G401.6 (cell line): ENCODE measurements at regions not wholly inside any gene's neighbourhood (a gene's known extent, or its start where the extent isn't known, plus 50 kb on each side); places are given as distances from the start of the nearest gene placed in this dataset.
"Not testable (repeated sequence)": the region's sequence is repeated elsewhere in the genome, so short reads cannot be mapped to it uniquely, and the experiment has no call there.

Experiments used
- FAIRE-seq: peaks from 2 replicates; lab custom pipeline; 2012; peaks lifted over from hg19 to GRCh38; lab: Jason Lieb, UNC

DNA sequence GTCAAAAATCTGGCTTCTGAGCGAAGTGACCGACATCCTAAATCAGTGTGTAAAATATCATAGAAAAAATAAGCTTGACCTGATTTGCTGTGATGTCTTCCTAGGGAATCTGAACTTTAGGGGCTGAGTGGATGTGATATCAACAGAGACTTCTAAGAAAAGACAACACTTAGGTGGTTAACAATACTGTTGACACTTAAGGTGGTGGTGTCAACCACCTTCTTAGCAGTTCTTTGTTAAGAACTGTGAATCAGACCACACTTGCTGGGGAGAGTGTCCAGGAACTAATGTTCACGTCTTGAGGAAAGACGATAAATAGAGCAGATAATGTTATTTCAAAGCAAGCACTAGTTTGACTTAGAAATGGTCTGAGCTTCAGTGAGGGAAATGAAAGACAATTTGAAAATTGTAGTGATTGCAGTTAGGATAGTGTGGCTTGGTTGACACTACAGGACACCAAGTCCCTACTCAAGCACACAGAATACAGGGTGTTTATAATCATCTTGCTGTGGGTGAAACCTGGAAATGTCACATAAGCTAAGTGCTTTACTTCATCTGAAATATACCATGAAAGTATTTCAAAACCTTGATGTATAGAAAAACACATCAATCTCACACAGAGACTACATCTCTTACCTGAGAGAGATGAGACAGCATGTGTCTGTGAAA lies 1936.5 kb downstream of the PCDH9 start:
- no peak for FAIRE-seq

DNA sequence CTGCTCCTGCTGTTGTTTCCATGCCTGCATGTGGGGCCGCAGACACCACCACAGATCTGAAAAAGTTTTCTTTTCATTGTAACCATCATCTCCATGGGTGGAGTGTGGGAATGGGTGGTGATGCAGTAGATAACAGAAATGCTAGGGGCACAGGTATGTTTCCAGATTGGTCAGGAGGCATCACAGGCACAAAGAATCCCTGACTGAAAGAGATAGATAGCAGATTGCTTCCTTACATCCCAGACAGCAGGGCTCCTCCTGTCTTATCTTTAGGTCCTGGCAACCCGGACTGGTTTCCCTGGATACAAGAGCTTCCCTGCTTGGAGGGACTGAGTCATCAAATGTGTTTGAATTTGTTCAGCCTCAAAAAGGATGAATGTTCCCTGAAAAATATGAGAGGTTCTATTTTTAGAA lies 1937.6 kb downstream of the PCDH9 start:
- FAIRE-seq, result no peak

DNA sequence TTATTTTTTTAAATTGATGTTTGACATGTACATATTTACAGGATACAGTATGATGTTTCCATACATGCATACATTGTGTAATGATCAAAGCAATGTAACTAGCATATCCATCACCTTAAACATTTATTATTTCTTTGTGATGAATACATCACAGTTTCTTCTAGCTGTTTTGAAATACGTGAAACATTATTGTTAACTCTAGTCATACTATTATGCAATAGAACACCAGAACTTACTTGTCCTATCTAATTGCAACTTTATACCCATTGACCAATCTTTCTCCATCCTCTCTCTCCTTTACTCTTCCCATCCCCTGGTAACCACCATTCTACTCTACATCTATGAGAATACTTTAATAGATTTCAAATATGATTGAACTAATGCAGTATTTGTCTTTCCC lies 1942.7 kb downstream of the PCDH9 start:
- FAIRE-seq, result peak; percentile 52

DNA sequence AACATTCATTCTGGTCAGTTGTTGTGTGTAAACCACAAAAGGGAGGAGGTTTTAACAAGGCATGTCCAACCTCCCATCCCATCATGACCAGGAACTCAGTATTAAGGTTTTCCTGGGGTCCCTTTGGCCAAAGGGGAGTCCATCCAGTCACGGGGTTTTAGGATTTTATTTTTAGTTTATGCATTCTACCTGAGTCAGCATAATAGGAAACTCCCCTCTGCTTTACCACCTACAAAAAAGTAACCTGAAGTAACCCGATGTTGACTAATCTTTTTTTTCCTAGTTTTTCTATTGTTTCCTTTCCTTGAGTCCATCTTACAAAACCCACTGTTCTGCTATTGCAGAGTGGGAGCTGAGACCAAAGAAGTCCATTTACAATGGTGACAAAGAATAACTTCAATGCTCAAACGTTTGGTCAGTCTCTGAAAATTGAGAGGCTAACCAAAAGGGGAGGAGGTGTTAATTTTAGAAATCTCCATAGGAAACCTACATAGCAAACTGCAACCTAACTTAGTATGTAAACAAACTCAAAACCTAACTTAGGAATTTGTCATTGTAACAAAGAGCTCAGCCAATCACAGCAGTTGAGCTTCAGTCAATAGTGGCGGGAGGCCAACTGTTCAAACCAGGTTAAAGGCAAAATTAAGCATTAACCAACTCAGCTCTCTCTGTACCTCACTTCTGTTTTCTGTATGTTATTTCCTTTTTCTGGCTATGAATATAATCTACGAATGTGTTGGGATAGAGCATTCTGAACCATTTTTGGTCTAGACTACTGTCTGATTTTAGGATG lies 1954.1 kb downstream of the PCDH9 start:
- FAIRE-seq, result no peak

DNA sequence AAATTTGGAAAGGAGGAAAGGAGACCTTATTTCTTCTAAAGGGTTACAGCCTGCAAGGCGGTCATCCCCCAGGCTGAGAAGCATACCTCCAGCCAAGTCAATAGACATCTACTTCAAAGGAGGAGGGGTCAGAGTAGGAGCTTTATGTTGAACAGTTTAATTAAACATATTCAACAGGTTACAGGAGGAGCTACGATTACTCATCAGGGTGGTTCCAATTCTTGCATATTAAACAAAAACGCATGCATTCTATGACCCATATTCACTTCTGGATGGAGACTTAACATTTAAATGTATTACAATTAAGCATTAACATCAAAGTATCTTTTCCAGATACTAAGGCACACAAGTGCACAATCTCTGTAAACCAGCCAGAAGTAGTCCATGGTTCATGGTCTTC lies 1955.0 kb downstream of the PCDH9 start:
- FAIRE-seq, result no peak

DNA sequence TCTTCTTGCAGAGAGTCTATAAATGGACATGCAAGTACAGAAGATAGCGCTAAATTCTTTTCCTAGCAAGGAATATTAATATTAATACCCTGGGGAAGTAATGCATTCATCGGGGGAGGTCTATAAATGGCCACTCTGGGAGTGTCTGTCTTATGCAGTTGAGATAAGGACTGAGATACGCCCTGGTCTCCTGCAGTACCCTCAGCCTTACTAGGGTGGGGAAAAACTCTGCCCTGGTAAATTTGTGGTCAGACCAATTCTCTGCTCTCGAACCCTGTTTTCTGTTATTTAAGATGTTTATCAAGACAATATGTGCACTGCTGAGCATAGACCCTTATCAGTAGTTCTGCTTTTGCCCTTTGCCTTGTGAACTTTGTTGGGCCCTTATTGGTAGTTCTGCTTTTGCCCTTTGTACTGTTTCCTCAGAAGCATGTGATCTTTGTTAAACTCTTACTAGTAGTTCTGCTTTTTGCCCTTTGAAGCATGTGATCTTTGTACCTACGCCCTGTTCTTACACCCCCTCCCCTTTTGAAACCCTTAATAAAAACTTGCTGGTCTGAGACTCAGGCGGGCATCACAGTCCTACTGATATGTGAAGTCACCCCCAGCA lies 1956.2 kb downstream of the PCDH9 start:
- not testable (repeated sequence) for FAIRE-seq

DNA sequence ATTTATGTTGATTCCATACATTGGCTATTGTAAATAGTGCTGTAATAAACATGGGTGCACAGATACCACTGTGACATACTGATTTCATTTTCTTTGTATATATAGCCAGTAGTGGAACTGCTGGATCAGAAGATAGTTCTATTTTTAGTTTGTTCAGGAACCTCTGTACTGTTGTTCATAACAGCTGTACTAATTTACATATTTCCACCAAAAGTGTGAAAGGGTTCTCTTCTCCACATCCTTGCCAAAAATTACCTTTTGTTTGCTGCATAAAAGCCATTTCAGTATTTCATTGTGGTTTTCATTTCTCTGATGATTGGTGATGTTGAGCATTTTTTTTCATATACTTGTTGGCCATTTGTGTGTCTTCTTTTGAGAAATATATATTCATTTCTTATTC lies 1962.1 kb downstream of the PCDH9 start:
- FAIRE-seq, result no peak

DNA sequence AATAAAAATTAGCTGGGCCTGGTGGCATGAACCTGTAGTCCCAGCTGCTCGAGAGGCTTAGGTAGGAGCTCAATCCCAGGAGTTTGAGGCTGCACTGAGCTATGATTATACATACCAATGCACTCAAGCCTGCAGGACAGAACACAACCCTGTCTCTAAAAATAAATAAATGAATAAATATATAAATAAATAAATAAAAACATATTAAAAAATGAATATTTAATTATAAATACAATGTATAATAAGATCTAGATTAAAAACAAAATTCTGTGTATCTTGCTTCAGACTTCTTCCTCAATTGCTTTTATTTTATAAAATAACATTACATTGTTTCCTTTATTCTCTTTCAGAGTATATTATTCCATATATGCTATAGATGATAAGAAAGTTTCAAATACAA lies 1964.1 kb downstream of the PCDH9 start:
- FAIRE-seq, result peak; percentile 85

DNA sequence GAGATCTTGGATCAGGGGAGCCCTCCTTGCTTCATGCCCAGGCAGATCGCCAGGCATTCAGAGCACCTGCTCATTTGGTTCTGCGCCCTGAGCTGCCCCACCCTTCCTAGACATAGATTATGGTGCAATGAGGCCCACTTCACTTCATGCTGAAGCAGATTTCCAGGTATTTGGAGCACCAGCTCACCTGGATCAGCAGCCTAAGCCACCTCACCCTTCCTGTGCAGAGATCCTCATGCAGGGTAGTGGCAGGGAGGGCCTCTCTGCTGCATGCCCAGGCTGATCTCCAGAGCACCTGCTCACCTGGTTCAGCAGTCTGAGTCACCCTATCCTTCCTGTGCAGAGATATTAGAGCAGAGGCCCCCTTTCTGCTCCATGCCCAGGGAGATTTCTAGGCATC lies 1966.1 kb downstream of the PCDH9 start:
- no peak for FAIRE-seq

DNA sequence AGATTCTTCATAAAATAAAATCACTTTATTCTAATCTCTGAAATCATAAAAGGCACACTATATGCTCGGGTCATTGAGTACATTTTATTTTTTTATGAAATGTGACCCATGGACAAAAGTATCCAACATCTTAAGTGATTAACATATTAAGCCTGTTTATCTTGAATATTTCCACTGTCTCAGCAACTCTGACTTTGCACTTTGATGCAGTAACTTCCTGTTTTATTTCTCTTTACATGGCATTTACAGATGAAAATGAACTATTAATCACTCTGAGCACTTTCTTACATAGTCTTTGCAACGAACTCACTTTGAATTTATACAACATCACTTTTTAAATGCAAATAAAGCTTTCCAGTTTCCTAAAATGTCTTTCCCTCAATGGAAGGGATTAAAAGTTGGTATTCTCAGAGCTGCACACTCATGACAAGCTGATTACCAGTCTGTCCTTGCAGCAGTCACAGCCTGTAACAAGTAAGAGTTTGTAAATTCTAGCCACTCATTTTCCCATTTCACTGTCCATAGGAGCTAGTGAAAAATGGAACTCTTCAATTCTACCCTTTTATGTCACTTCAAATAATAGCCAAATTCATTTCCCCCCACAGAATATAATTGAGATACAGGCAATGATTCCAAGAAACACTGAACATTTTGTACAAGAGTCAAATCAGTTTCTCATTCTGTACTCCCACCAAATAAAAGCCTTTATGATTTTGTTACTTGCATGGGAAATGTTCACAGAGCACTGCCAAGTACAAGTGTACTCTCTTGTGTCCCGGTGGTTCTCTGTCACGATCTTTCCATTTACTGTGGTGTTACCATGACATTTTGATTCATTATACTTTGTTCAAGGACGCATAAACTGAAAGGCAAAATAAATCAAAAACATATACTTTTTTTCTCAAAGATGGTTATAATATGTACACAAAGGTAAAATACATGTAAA lies 1968.9 kb downstream of the PCDH9 start:
- no peak for FAIRE-seq

DNA sequence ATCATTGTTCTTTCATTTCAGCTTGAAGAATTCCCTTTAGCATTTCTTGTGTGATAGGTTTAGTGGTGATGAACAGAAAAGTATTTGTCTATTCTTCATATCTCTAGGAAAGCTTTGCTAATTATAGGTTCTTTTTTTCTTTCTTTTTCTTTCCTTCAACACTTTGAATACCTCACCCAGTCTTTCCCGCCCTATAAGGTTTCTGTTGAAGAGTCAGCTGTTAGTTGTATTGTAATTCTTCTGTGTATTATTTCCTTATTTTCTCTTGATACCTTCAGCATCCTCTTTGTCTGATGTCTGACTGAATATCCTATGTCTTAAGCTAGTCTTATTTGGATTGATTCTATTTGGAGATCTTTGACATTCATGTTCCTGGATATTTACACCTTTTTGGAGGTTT lies 1989.4 kb downstream of the PCDH9 start:
- no peak for FAIRE-seq

DNA sequence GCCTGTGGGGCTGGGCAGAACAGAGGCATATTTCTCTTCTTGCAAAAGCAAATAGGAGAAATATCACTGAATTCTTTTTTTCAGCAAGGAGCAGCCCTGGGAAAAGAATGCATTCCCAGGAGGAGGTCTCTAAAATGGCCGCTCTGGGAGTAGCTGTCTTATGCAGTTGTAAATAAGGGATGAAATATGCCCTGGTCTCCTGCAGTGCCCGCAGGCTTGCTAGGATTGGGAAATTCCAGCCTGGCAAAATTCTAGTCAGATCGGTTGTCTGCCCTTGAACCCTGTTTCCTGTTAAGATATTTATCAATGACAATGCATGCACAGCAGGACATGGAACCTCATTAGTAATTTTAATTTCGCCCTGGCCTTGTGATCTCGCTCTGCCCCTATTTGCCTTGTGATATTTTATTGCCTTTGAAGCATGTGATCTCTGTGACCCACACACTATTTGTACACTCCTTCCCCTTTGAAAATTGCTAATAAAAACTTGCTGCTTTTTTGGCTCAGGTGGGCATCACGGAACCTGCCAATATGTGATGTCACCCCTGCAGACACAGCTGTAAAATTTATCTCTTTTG lies 1993.2 kb downstream of the PCDH9 start:
- FAIRE-seq, result no peak

DNA sequence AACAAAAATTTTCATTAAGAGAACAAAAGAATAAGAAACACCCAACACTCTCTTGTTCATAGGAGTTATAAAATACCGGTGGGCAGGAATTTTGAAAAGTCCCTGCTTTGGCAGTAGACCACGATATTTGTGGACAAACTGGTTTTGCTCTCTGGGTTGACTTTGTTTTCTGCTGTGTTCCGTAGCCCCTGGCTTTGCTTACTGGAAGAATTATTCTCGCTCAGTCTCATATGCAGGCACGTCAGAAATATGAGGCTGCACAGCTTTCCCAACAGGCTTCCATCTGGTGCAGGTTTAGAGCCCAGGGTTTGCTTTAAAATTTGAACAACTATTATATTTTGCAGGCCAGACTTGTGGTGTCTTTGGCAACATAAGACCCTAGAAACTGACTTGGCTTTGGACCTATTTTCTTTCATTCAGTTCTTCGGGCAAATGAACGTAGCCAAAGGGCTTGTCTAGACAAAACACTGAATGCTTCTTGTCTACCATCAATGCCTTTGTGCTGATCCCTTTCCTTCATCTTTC lies 2012.6 kb downstream of the PCDH9 start:
- FAIRE-seq, result no peak

DNA sequence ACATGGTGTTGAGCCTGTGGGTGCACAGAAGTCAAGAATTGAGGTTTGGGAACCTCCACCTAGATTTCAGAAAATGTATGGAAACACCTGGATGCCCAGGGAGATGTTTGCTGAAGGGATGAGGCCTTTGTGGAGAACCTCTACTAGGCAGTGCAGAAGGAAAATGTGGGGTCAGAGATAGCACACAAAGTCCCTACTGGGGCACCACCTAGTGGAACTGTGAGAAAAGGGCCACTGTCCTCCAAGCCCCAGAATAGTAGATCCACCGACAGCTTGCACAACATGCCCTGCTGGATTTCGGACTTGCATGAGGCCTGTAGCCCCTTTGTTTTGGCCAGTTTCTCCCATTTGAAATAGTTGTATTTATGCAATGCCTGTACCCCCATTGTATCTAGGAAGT lies 2027.3 kb downstream of the PCDH9 start:
- FAIRE-seq, result not testable (repeated sequence)

DNA sequence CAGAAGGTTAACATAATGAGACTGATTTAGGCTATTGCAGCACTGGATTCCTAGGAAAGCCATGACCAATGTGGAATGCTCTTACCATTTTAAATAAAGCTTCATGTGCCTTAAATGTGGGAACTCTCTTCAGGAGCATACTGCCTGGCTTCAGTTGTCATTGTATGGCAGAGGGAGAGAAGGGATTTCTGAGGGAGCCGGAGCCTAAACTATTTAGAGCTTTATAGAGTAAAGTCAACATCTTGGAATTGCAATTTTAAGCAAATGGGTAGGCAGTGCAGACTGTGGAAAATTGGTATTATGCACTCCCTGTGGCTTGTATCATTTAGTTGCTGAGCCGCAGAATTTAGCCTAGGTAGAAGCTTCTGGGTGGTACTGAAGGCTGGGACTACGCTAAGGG lies 2041.4 kb downstream of the PCDH9 start:
- no peak for FAIRE-seq

DNA sequence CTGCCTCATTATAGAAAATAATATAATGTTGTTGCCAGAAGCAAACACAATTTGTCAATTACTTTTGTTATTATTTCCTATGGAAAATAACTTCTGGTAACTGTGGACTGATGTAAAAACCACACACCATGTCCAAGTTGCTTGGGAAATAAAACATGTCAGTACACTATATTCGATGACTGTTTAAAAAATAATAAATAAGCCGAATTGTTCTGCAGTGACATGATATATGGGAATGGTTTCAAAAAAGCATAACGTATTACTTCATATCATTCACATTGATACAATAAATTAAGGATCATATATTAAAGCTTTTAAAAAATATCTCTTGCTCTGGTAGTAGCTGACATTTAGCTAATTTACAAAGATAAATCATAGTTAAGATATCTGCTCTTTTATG lies 2062.1 kb downstream of the PCDH9 start:
- no peak for FAIRE-seq

DNA sequence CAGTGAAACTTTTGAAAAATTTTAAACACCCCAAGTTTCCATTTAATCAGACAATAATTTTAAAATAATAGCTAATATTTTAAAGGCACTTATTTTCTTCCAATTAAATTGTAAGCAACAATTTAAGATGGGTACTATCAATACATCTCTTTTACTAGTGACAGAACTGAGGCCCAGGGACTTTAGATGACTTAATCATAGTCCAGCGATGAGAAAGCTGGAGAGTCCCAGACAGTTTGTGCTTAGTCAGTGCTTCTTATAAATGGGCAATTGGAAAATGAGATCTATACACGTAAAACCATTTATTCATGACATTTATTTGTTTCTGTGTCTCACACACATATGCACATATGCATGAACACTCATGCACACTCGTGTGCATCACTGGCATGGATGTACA lies 2063.5 kb downstream of the PCDH9 start:
- no peak for FAIRE-seq

DNA sequence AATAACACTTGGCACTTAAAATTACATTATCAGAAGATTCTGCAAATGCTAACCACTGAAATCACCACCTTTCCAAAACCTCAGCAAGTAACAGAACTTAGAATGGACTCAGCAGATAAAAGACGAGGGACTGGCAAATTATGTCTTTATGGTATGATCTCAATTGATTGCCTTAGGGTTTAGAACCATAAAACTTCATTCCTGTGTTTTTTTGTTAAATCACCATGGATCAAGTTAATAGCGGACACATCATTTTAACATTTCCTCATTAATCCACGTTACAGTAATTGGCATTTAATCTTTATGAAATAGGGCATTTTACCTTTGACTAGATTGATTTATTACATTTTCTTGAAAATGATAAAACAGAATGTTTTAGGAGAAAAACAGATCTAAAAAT lies 2070.3 kb downstream of the PCDH9 start:
- FAIRE-seq, result peak; percentile 70

DNA sequence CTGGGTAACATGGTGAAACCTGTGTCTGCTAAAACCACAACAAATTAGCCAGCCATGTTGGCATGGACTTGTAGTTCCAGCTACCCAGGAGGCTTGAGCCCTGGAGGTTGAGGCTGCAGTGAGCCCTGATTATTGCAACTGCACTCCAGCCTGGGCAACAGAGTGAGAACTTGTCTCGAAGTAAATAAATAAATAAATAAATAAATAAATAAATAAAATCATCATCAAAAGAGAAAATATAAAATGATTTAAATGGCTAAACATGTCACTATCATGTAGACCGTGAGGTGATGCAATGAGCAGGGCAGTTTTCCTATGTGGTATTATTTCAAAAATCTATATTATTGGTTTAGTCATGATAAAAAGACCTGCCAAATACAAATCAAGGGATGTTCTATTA lies 2074.3 kb downstream of the PCDH9 start:
- no peak for FAIRE-seq

DNA sequence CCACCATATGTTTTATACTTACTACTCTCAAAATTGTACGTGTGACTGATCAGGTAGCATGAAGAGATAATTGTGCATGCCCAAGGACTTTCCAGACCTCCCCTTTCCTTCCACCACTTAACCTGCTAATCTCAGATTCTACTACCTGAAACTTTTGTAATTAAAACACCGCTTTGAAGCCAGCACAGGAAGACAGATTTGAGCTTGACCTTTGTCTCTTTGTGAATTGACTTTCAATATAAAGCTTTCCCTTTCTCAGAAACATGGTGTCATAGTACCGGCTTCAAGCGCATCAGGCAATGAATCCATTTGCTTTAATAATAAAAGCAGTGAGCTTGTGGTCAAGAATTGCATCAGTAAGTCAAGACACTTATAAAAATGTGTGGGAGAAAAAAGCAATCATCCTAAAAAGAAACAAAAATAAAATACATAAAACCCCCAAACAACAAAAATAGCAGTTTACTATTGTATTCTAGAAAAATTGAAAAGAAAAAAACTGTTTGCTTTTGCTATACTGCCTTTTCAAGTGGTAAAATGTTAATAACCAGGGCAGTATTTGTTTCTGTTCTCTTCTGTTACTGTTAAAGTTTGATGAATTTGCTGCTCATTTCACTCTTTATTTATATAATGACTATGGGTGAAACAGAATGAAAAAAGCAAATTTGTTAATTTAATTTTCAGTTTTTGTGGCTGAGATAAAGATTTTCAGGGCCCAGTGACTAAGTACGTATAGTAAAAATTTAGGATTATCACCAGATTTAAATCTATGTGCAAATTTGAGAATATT lies 2075.3 kb downstream of the PCDH9 start:
- no peak for FAIRE-seq

DNA sequence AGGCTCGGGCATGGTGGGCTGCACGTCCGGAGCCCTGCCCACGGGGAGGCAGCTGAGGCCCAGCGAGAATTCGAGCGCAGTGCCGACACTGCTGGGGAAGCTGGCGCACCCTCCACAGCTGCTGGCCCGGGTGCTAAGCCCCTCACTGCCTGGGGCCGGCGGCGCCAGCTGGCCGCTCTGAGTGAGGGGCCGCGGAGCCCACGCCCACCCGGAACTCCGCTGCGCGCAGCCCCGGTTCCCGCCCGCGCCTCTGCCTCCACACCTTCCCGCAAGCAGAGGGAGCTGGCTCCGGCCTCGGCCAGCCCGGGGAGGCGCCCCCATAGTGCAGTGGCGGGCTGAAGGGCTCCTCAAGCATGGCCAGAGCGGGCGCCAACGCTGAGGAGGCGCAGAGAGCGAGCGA lies 2080.4 kb downstream of the PCDH9 start:
- FAIRE-seq, result no peak
